HCT116 (cell line): ENCODE measurements at regions not wholly inside any gene's neighbourhood (a gene's known extent, or its start where the extent isn't known, plus 50 kb on each side); places are given as distances from the start of the nearest gene placed in this dataset.

Source experiments
- ATAC-seq: fragments of 200-7000 bp; cut with Tn5 transposase; 2 replicates; pipeline ENCODE4 v1.9.1; 2020; ENCODE audit warnings: mild to moderate bottlenecking, moderate library complexity
- BruUV-seq: library from RNA; stranded (reverse); fragments of 400-500 nt; replicated peaks from 2 replicates; lab custom pipeline; 2021; lab: Mats Ljungman, UMichigan
- CTCF ChIA-PET: fragments of 300-600 bp; sonication (Branson Sonifier 250); formaldehyde crosslinking; loops from one replicate; lab custom pipeline; 2021; ENCODE audit warnings: antibody characterized with exemption; lab: Charles Lee
- POLR2A ChIA-PET: fragments of 300-600, 350-600 bp; sonication (Branson Sonifier 250); formaldehyde crosslinking; loops from one replicate; lab custom pipeline; 2021; ENCODE audit warnings: antibody characterized with exemption; lab: Charles Lee
- RAD21 ChIA-PET, 2 experiments: fragments of 300-600 bp; sonication (Branson Sonifier 250); formaldehyde crosslinking; loops; one replicate each; lab custom pipeline; 2023; ENCODE audit warnings: low total read pairs in 2 of 2; ENCODE audit not compliant: uncharacterized antibody in 2 of 2, unreplicated experiment in 2 of 2, low non-redundant PET in 1 of 2; lab: Charles Lee
- DNase-seq: peaks from one replicate; pipeline ENCODE4 v3.0.0-alpha.2; 2010; ENCODE audit warnings: low read depth, low spot score
- H2AFZ ChIP-seq: fragments of 200-600 bp; shearing (Covaris generic), sonication (generic); 2 replicates; pipeline ENCODE4 v1.6.1; 2017; ENCODE audit warnings: low read depth, mixed run types, mixed read lengths, antibody characterized with exemption, low read length; ENCODE audit not compliant: poor library complexity, severe bottlenecking
- H3K27ac ChIP-seq: 2 replicates; pipeline ENCODE4 v1.5.1; 2012; ENCODE audit warnings: low read depth, low read length
- H3K27me3 ChIP-seq: fragments of 200-600 bp; sonication (generic); 2 replicates; pipeline ENCODE4 v1.6.1; 2016; ENCODE audit warnings: mixed run types, low read length, mixed read lengths; ENCODE audit not compliant: insufficient read depth
- H3K36me3 ChIP-seq, 2 experiments: fragments of 200-500 bp in 1 of 2; fragments of 200-600 bp in 1 of 2; sonication (Bioruptor generic) in 1 of 2; sonication (generic) in 1 of 2; 2 replicates each; pipeline versions ENCODE4 v1.5.1 to v1.6.1; 2014 to 2016; ENCODE audit warnings: low read length in 2 of 2, inconsistent platforms in 1 of 2, mixed read lengths in 1 of 2, mixed run types in 1 of 2; ENCODE audit not compliant: insufficient read depth in 2 of 2, control insufficient read depth in 1 of 2
- H3K4me1 ChIP-seq, 2 experiments: fragments of 200-600 bp in 1 of 2; sonication (generic) in 1 of 2; 2 replicates each; pipeline versions ENCODE4 v1.5.1 to v1.6.1; 2012 to 2017; ENCODE audit warnings: low read length in 2 of 2, inconsistent platforms in 1 of 2, mild to moderate bottlenecking in 1 of 2, mixed read lengths in 1 of 2, mixed run types in 1 of 2, moderate library complexity in 1 of 2; ENCODE audit not compliant: insufficient read depth in 2 of 2, control insufficient read depth in 1 of 2
- H3K4me2 ChIP-seq: fragments of 200-600 bp; sonication (generic); 2 replicates; pipeline ENCODE4 v1.6.1; 2017; ENCODE audit warnings: mixed run types, low read length, mixed read lengths
- H3K4me3 ChIP-seq, 2 experiments: fragments of 200-600 bp in 1 of 2; sonication (generic) in 1 of 2; replicated peaks in 1 of 2; 2 replicates each; pipeline ENCODE4 v1.5.1; 2011 to 2016; ENCODE audit warnings: low read length in 2 of 2, control low read depth in 1 of 2, low read depth in 1 of 2, mild to moderate bottlenecking in 1 of 2, mixed read lengths in 1 of 2, mixed run types in 1 of 2
- H3K79me2 ChIP-seq: fragments of 200-600 bp; sonication (generic); 2 replicates; pipeline ENCODE4 v1.6.1; 2017; ENCODE audit warnings: mild to moderate bottlenecking, mixed run types, low read length, moderate library complexity, mixed read lengths; ENCODE audit not compliant: insufficient read depth
- H3K9ac ChIP-seq: fragments of 200-600 bp; sonication (generic); 2 replicates; pipeline ENCODE4 v1.6.1; 2016; ENCODE audit warnings: low read length, mixed read lengths
- H3K9me2 ChIP-seq: fragments of 200-600 bp; sonication (generic), shearing (Covaris generic); 2 replicates; pipeline ENCODE4 v1.6.1; 2017; ENCODE audit warnings: mixed run types, mild to moderate bottlenecking, moderate library complexity; ENCODE audit not compliant: insufficient read depth
- H3K9me3 ChIP-seq, 2 experiments: fragments of 200-500 bp in 1 of 2; fragments of 200-600 bp in 1 of 2; sonication (Bioruptor generic) in 1 of 2; sonication (generic) in 1 of 2; 2 replicates each; pipeline ENCODE4 v1.6.1; 2014 to 2017; ENCODE audit warnings: low read length in 2 of 2, mixed read lengths in 2 of 2, inconsistent platforms in 1 of 2, low read depth in 1 of 2, mild to moderate bottlenecking in 1 of 2, mixed run types in 1 of 2, moderate library complexity in 1 of 2; ENCODE audit not compliant: control insufficient read depth in 1 of 2, insufficient read depth in 1 of 2
- H4K20me1 ChIP-seq: fragments of 200-600 bp; sonication (generic), shearing (Covaris generic); 2 replicates; pipeline ENCODE4 v1.6.1; 2017; ENCODE audit warnings: mixed run types, mild to moderate bottlenecking, moderate library complexity; ENCODE audit not compliant: insufficient read depth
- CEBPB ChIP-seq: IDR thresholded peaks from 2 replicates; pipeline ENCODE4 v1.6.1; 2012; ENCODE audit warnings: low read depth
- EGR1 ChIP-seq: IDR thresholded peaks from 2 replicates; pipeline ENCODE4 v1.6.1; 2012; ENCODE audit warnings: low read depth
- EZH2 ChIP-seq: fragments of 200-600 bp; sonication (generic); IDR thresholded peaks from 2 replicates; pipeline ENCODE4 v1.6.1; 2017; ENCODE audit warnings: antibody characterized with exemption, mixed run types
- FOSL1 ChIP-seq: IDR thresholded peaks from 2 replicates; pipeline ENCODE4 v1.6.1; 2012; ENCODE audit warnings: low read depth
- JUND ChIP-seq: IDR thresholded peaks from 2 replicates; pipeline ENCODE4 v1.6.1; 2012
- POLR2AphosphoS5 ChIP-seq: IDR thresholded peaks from 2 replicates; pipeline ENCODE4 v1.6.1; 2011; ENCODE audit warnings: mild to moderate bottlenecking, low read depth, low read length, moderate library complexity
- SIN3A ChIP-seq: IDR thresholded peaks from 2 replicates; pipeline ENCODE4 v1.6.1; 2012; ENCODE audit warnings: low read depth
- SRF ChIP-seq: IDR thresholded peaks from 2 replicates; pipeline ENCODE4 v1.6.1; 2012; ENCODE audit warnings: low read depth
- TCF7L2 ChIP-seq: IDR thresholded peaks from 2 replicates; pipeline ENCODE4 v1.7.0; 2011; ENCODE audit warnings: borderline replicate concordance, inconsistent platforms; ENCODE audit not compliant: insufficient read depth, insufficient read length; ENCODE audit errors: extremely low read depth
- ZFX ChIP-seq: fragments of 450-650 bp; IDR thresholded peaks from 2 replicates; pipeline ENCODE4 v1.6.1; 2017
- intact Hi-C: fragments of 100-400 bp; cut with micrococcal nuclease; formaldehyde crosslinking; loops from 2 replicates; pipeline ENCODE4 v1.10.0; 2022
- TF ChIP-seq, protein P1 (sequence below): IDR thresholded peaks from 2 replicates; pipeline ENCODE4 v1.6.1; 2012; ENCODE audit warnings: low read depth
- TF ChIP-seq, protein P2 (sequence below): IDR thresholded peaks from 2 replicates; pipeline ENCODE4 v1.6.1; 2012
- TF ChIP-seq, protein P3 (sequence below): IDR thresholded peaks from 2 replicates; pipeline ENCODE4 v1.6.1; 2011; ENCODE audit warnings: mild to moderate bottlenecking, low read length, moderate library complexity; ENCODE audit not compliant: insufficient replicate concordance; ENCODE audit errors: extremely low read depth

DNA sequence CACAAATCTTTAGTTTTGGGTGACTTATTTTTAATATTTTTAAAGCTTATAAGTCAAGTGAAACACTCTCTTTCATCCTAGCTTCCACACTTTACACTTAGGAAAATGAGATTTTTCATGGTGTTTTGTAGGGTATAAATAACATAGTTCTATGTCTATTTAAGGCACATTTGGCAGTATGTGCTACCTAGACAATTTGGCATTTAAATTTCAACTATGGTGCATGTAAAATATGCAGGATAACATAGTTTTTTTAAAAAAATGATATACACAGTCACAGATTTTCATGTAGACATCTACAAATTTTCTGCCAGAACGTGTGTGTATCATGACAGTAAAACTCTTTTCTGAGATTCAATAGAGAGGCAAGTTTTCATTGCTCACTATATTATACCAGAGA lies 115.1 kb upstream of the MAP3K7 start:
- BruUV-seq: no TSS peak

DNA sequence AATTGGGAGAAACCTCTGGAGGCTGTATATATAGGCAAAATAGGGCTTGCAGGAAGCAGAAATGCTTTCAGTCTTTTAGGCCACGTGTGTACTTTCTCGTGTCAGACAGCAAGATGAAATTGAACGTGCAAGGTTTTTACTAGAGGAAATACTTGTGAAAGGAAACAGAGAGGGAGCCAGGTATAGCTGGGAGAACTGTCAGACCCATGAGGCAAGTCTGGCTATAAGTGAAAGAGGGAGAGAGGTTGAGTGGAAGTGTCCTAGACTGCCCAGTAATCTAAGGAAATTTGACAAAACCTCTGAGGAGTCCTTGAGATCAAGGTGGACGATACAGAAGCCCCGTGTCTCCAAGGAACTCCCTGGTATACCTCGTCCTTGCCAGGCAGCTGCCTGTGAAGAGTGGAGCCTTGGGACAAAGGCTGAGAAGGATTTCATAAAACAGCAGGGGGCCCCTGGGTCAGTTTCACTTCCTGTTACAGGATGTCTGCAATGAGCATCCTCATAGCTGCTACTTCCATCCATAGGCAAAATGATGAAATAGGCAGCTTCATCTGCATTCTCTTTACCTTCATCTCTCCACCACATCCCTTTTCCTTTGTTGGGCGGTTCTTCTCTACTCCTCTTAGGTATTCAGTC lies 114.4 kb upstream of the MAP3K7 start:
- Histone ChIP-seq H3K4me3 (no peak overlapping the region), H3K4me1 (no peaks in the 10 kb centered on the region), H4K20me1 (no peaks in the 10 kb centered on the region), H3K79me2 (no peaks in the 10 kb centered on the region), H3K9me3 (no peaks in the 10 kb centered on the region), H2AFZ (no peak overlapping the region), H3K4me2 (no peak overlapping the region), H3K9ac (no peak overlapping the region), H3K27me3 (peaks cover 24% of the 10 kb centered on the region), H3K36me3 (no peaks in the 10 kb centered on the region), H3K27ac (no peak overlapping the region), H3K9me2 (no peaks in the 10 kb centered on the region)
- DNase-seq (no peak), ATAC-seq (no peak)
- BruUV-seq: no TSS peak
- ChIA-PET CTCF (no interaction called here), RAD21 (no interaction called here), POLR2A (no interaction called here)
- intact Hi-C loops: no loop called here
- no peak for TF ChIP-seq CEBPB
- TF ChIP-seq, protein P1, sequence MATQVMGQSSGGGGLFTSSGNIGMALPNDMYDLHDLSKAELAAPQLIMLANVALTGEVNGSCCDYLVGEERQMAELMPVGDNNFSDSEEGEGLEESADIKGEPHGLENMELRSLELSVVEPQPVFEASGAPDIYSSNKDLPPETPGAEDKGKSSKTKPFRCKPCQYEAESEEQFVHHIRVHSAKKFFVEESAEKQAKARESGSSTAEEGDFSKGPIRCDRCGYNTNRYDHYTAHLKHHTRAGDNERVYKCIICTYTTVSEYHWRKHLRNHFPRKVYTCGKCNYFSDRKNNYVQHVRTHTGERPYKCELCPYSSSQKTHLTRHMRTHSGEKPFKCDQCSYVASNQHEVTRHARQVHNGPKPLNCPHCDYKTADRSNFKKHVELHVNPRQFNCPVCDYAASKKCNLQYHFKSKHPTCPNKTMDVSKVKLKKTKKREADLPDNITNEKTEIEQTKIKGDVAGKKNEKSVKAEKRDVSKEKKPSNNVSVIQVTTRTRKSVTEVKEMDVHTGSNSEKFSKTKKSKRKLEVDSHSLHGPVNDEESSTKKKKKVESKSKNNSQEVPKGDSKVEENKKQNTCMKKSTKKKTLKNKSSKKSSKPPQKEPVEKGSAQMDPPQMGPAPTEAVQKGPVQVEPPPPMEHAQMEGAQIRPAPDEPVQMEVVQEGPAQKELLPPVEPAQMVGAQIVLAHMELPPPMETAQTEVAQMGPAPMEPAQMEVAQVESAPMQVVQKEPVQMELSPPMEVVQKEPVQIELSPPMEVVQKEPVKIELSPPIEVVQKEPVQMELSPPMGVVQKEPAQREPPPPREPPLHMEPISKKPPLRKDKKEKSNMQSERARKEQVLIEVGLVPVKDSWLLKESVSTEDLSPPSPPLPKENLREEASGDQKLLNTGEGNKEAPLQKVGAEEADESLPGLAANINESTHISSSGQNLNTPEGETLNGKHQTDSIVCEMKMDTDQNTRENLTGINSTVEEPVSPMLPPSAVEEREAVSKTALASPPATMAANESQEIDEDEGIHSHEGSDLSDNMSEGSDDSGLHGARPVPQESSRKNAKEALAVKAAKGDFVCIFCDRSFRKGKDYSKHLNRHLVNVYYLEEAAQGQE: no peak
- no peak for TF ChIP-seq EGR1
- TF ChIP-seq, protein P2, sequence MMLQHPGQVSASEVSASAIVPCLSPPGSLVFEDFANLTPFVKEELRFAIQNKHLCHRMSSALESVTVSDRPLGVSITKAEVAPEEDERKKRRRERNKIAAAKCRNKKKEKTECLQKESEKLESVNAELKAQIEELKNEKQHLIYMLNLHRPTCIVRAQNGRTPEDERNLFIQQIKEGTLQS: no peak
- TF ChIP-seq JUND: no peak
- no peak for TF ChIP-seq TCF7L2
- TF ChIP-seq SIN3A: no peak
- no peak for TF ChIP-seq EZH2
- no peak for TF ChIP-seq SRF
- no peak for TF ChIP-seq FOSL1
- TF ChIP-seq POLR2AphosphoS5: no peak

More for the DNA sequence above, 115.1 kb upstream of the MAP3K7 start:
- Histone ChIP-seq H3K79me2 (no peaks in the 10 kb centered on the region), H3K27ac (no peak overlapping the region), H3K9ac (no peak overlapping the region), H3K4me3 (no peak overlapping the region), H3K36me3 (no peaks in the 10 kb centered on the region), H3K9me2 (no peaks in the 10 kb centered on the region), H3K27me3 (peaks cover 27% of the 10 kb centered on the region), H4K20me1 (no peaks in the 10 kb centered on the region), H2AFZ (no peak overlapping the region), H3K9me3 (no peaks in the 10 kb centered on the region), H3K4me2 (no peak overlapping the region), H3K4me1 (no peaks in the 10 kb centered on the region)
- intact Hi-C loops: no loop called here
- TF ChIP-seq, protein P3, sequence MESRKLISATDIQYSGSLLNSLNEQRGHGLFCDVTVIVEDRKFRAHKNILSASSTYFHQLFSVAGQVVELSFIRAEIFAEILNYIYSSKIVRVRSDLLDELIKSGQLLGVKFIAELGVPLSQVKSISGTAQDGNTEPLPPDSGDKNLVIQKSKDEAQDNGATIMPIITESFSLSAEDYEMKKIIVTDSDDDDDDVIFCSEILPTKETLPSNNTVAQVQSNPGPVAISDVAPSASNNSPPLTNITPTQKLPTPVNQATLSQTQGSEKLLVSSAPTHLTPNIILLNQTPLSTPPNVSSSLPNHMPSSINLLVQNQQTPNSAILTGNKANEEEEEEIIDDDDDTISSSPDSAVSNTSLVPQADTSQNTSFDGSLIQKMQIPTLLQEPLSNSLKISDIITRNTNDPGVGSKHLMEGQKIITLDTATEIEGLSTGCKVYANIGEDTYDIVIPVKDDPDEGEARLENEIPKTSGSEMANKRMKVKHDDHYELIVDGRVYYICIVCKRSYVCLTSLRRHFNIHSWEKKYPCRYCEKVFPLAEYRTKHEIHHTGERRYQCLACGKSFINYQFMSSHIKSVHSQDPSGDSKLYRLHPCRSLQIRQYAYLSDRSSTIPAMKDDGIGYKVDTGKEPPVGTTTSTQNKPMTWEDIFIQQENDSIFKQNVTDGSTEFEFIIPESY: no peak
- no peak for TF ChIP-seq ZFX
- TF ChIP-seq EGR1: no peak
- no peak for TF ChIP-seq TCF7L2
- TF ChIP-seq SRF: no peak
- ATAC-seq: no peak
- POLR2A ChIA-PET: no interaction called here
- CTCF ChIA-PET: no interaction called here
- no peak for DNase-seq
- RAD21 ChIA-PET: no interaction called here
